Activated CD4-positive, alpha-beta T cell treated with anti-CD3 and anti-CD28 coated beads, Interleukin-2, amount 50 U/mL, for 1 hour (primary cell): ENCODE measurements at regions not wholly inside any gene's neighbourhood (a gene's known extent, or its start where the extent isn't known, plus 50 kb on each side); places are given as distances from the start of the nearest gene placed in this dataset.
"Not testable (repeated sequence)": the region's sequence is repeated elsewhere in the genome, so short reads cannot be mapped to it uniquely, and the experiment has no call there.

Source experiments
- DNase-seq: peaks from one replicate; pipeline ENCODE4 v3.0.0-alpha.2; 2020

DNA sequence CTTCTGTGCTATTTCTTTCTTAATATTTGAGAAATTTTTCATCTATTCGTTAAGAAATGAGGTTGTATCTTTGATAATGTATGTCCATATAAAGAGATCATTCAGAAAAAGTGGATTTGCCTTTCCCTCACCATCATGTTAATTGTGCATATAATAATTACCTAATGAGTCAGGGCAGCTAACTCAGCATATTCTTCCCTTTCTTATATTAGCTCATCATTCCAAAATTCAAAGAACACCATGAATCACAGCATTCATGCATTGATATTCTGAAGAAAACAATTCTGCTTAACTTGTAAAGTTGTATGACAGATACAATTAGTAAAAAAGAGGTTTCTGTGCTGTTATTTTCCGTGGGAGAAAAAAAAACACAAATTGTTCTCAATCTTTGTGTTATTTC, 630.6 kb downstream of the TLE1 start:
- DNase-seq: no peak

DNA sequence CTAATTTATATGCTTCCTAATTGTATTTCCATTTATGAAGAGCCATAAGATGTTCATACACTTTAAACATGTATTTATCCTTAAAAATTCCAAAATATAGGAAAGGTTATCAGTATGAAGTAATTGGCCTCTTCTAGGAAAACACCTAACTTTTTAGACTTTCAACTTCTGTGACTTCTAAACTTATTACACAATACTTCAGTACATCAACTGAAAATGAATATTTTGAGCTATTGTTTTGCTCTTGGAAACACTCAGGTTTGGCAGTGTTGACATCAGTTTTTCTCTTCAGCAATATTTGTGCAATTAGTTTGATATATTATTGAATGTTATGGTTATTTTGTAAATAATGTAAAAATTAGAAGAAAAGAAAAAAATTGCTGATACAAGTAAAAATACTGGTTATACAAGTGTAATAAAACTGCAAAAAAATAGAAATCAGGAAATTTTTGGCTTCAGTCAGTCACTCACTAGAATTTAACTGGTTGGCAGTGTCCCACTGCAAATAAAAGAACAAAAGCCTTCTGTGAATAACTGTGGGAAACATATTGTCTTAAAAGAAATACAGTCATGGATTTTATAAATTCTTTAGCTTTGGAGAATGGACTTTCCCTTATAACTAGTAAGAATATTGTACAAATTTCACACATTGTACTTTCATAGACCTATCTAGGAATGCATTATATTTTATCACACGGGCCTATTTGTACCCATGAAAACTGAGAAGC, 635.9 kb downstream of the TLE1 start:
- no peak for DNase-seq

DNA sequence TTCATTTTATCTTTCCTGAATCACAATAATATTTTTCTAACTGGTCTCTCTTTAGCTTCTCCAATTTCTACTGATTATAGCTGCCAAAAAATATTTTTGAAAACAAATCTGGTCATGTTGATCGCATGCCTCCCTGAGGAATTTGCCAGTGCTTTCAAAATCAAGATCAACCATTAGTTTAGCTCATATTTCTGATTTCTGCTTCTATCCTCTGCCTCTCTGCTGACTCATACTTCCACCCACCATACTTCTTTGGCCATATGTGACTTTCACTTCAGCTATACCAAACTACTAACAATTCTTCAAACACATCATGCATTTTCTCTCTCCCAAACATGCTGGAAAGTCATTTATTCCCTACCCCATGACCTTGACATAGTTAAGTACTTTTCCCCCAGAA, 636.5 kb downstream of the TLE1 start:
- DNase-seq: no peak

DNA sequence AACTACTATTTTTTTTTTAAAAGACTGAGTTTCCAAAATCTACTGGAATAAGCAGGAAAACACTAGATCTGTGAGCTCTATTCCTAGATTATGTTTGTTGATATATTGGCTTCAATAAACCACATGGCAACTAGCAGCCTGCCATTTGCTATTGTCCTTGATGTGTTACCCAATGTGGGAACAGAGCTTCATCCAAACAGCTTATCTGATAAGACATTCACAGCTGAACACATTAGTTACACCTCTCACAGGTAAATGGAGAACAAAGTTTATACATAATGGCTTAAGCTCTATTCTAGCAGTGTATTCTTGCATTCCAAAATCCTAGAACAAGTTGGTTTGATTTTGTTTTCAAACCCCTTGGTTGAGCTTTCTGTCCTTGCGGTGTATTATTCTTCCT, 642.1 kb downstream of the TLE1 start:
- no peak for DNase-seq

DNA sequence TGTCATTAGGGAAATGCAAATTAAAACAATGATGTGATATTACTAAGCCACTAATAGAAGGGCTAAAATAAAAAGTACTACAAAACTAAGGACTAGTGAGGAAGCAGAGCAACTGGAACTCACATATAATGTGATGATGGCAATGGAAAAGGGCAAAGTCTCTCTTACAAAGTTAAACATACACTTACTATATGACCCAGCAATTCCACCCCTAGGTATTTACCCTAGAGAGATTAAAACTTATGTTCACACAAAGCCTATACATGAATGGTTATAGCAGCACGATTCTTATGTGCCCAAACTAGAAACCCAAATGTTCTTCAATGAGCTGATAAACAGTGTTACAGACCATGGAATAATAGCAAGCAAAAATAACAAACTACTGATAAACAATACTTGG, 643.7 kb downstream of the TLE1 start:
- no peak for DNase-seq

DNA sequence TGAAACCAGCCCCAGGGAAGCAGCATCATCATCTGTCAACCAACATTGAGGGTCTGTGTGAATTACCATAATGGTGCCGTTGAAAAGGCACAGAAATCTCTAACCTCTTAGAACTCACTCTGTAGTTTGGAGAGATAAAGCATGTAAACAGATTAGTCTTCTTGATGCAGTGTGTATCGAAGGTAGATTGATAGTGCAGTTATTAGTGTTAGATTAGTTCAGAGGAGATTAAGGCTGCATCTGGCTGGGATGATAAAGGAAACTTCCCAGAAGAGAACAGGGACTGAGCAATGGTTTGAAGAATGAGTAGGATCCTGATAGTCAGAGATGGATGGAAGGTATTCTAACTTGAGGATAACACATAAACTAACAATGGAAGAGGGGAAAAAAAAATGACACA, 651.5 kb downstream of the TLE1 start:
- no peak for DNase-seq

DNA sequence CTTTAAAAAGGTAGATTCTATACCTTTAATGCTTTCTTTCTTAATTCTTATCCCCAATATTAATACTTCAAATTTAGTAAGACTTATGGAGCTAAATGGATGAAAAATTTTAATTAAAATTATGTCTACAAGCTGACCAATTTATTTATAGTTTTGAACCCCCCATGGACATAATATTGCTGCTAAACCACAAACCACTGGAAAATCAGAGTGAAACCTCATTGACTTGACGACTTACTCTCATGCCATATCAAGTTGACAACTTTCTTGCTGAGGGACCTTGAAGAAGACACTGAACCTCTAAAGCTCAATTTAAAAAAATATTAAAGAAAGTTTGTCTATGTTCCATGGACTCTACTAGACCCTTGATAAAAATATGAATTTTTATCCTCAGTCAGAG, 653.7 kb downstream of the TLE1 start:
- DNase-seq: no peak

DNA sequence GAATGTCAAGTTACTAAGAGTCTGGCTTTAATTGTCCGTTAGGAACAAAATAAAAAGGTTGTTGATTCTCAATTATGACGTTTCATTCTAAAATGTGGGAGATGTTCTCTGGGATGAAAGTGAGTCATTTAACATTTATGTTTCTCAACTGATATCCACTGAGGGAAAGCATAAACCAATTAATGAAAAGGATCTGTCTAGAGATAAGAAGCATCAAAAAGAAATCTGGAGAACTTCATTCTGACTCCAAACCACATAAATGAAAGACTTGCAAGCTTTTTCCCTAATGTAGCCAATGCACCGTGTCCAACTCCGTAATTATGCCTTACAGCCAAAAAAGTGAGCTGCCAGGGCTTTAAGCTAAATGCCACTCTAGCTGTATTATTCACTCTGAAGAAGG, 654.2 kb downstream of the TLE1 start:
- DNase-seq: no peak

DNA sequence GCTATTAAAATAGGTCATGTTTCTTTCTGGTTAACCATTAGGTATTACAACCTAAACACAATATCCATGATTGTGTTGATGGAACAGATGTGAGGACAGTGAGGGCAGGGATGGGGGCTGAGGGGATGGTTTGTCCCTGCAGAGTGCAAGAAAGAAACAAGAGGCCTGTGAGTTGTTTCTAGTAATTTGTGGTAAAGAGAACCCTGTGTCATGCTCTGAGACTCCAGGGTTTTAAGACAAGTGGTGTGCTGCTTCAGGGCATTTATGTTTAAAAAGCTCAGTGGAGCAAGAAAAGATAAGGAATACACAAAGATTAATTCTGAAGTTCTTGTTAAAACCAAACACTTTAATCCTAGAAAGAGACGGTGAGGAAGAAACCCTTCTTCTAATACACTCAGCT, 656.5 kb downstream of the TLE1 start:
- DNase-seq: no peak

DNA sequence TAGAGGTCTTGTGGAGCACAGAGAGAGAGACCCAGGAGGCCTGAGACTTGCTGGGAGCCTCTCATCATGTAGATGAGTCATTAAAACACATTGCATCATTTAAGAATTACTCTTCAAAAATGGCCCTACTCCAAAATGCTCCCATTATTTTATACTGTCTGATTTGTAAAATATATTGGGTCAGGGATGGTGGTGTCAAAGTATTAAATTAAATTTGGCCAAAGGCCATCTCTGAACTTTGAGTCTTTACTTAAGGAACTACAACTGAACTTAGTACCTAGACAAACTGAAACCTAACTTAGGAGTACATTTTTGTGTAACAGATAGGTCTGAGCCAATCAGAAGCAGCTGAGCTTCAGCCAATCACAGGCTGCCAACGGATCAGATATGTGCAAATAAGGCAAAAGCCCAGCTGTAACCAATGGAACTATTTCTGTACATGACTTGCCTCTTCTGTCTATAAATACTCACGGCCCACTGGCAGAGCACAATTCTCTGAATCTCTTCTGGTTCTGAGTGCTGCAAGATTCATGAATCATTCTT, 657.2 kb downstream of the TLE1 start:
- no peak for DNase-seq

DNA sequence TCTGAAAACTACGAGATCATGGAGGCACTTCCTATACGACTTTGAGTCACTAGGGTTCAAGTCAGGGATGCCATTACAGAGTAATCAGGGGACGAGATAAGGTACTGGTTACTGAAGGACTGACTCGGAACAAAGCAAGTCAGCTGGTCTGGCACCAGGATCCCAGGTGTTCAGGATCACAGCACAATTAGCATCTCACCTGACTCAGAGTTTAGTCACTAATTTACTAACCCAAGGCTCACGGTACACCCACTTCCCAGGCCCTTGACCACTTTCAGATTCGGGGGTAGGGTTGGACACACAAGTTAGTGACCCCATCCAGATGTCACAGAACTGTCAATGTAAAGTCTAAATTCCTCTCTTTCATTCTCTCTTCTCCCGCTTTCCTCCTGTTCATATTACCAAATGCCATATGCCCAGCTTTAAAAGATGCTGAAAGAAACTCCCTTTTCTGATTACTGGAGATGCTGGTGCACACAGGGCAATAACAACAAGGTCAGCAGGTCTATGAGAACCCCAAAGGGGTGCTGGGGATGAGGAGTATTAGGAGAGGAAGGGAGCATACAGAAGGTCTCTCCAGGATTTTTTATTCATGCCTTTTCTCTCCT, 657.8 kb downstream of the TLE1 start:
- DNase-seq: no peak

DNA sequence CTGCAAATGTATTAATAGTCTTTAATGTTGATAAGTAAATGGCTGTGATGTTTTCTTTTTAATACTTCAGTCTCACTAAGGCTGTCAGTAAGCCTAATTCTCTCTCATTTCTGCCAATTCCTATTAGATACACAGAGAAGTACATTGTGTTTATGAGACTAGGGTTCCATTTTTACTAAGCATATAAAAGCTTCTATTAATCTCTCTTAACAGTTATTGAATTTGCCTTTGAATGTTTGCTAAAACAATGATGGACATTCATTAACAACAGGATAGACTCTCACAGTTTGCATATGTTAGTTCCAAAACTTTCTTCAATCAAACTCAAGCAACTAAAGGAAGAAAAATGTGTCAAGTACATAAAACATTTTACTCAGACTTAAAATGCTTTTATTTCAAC, 659.3 kb downstream of the TLE1 start:
- DNase-seq: no peak

DNA sequence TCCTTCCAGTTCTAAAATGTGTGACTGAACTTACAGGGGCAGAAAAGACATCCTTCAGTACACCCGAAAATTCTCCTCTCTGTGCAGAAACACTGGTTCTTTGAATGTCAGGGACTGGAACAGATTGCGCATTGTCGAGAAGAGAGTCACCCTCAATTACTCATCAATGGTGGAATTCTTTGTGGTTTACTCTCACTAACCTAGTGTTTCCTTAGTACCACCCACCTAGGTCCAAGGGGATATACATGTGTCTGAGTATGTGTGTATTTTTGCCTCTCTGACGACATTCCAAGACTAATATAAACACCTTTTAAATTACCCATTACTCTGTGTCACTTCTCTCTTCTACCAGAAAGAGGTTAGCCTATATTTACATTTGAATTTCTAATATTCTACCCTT, 660.8 kb downstream of the TLE1 start:
- no peak for DNase-seq

DNA sequence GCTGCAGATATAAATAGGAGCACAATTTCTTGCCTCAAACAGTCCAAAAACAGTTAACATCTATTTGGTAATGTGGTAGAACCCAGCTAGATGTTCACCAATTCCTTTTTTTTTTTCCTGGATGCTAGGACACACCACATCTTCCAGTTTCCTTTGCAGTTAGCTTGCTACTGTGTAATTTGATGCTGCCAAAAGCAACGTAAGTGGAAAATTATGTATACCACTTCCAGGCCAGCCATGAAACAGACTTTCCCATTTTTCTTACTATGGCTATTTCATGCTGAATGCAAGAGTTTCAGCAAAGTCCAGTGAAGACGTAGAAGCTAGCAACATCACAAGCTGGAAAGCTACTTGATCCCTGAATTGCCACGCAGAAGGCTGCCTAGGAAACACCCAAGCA, 667.2 kb downstream of the TLE1 start:
- DNase-seq: no peak

DNA sequence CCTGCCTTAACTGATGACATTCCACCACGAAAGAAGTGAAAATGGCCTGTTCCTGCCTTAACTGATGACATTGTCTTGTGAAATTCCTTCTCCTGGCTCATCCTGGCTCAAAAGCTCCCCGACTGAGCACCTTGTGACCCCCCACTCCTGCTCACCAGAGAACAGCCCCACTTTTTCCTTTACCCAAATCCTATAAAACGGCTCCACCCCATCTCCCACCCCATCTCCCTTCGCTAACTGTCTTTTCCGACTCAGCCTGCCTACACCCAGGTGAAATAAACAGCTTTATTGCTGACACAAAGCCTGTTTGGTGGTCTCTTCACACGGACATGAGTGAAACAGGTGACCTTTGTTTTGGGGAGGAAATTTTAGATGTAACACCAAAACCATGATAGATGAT, 674.4 kb downstream of the TLE1 start:
- not testable (repeated sequence) for DNase-seq

DNA sequence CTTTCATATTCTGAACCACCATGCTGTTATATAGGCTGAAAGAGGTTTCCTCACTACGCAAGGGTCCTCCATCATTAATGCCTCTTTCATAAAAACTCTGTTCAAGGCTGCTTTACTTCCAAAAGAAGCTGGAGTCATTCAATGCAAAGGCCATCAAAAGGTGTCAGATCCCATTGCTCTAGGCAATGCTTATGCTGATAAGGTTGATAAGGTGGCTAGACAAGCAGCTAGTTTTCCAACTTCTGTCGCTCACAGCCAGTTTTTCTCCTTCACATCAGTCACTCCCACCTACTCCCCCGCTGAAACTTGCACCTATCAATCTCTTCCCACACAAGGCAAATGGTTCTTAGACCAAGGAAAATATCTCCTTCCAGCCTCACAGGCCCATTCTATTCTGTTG, 676.2 kb downstream of the TLE1 start:
- not testable (repeated sequence) for DNase-seq

DNA sequence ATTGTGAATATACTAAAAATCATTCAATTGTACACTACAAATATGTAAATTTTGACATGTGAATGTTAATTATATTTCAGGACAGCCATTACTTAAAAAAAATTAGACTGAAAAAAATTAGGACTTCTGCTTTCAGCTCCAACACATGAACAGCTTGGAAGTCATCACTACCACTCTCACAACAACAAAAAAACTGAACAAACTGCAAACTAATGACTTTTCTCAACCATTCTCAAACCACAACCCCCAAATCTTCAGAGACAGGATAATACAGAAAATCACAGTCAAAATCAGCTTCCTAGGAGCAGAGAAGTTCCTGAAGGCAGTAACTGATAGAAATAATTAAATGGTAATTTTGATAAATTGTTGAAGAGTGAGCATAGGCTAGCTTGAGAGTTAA, 686.4 kb downstream of the TLE1 start:
- DNase-seq: no peak

DNA sequence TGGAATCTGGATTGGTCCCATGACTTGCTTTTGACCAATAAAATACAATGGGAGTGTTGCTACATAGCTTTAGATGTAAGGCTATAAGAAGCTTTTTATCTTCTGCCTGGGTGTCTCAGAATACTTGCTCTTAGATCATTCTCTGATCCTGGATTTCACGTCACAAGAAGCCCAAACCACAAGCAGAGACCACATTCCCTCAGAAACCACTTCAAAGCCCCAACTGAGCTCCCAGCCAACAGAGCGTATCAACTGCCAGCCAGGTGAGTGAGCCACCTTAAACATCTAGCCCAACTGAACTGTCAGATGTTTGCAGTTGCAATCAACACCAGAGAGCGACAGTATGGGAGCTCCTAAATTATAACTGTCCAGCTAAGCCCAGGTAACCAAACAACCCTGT, 687.1 kb downstream of the TLE1 start:
- DNase-seq: no peak

DNA sequence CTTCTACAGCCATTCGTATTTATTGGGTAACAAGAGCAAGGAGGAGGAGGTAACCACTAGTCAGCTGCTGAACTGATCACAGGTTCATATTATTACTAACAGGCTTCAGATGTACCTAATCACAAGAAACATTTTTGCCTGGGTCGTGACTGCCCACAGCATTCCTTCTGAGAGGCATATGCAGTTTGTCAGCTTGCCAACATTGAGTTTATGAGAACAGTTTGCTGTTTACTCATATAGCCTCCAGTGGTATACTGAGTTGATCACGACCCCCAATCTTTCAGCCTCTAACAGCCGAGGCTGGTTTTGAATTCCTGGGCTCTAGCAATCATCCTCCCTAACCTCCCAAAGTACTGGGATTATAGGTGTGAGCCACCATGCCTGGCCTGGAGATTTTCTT, 693.6 kb downstream of the TLE1 start:
- no peak for DNase-seq

DNA sequence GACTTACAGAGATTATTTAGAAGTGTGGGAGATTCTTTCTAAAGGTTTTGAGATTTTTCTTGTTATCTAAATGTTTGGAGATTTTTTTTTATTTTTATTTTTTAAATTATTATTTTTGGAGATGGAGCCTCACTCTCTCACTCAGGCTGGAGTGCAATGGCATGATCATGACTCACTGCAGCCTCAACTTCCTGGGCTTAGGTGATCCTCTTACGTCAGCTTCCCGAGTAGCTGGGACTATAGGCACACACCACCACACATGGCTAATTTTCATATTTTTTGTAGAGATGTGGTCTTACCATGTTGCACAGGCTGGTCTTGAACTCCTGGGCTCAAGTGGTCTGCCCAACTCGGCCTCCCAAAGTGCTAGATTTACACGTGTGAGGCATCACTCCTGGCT, 694.5 kb downstream of the TLE1 start:
- no peak for DNase-seq

DNA sequence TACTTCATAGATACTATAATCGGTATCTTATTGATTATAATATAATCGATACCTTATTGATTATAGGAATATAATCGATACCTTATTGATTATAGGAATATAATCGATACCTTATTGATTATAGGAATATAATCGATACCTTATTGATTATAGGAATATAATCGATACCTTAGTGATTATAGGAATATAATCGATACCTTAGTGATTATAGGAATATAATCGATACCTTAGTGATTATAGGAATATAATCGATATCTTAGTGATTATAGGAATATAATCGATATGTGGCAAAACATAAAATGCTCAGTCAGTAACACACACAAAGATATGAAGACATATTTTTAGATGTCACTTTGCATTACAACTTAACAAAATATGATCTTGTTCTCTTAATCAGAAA, 703.8 kb downstream of the TLE1 start:
- not testable (repeated sequence) for DNase-seq

DNA sequence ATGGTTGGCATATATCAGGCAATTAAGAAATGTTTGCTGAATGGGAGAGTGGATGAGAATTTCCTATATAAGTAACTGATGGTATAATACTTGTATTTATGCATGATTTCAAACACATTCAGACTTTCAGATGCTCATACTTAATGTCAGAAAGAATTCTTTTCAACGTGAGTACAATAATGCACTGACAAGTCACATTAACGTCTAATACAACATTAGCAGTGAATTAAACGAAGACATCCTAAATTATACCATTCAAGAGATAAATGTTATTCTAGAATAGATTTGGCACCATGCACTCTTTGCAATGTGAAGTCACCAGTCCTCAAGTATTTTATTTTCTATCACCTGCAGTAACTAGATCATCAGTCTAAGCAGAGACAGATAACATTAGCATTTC, 712.9 kb downstream of the TLE1 start:
- DNase-seq: no peak

DNA sequence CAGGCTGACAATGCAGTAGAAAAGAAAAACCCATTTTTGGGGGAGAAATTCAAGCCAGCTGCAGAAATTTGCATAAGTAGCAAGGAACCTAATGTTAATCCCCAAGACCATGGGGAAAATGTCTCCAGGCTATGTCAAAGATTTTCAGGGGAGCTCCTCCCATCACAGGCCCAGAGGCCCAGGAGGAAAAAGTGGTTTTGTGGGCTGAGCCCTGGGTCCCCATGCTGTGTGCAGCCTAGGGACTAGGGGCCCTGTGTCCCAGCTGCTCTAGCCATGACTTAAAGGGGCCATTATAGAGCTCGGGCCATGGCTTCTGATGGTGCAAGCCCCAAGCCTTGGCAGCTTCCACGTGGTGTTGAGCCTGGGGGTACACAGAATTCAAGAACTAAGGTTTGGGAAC, 719.0 kb downstream of the TLE1 start:
- DNase-seq: not testable (repeated sequence)

DNA sequence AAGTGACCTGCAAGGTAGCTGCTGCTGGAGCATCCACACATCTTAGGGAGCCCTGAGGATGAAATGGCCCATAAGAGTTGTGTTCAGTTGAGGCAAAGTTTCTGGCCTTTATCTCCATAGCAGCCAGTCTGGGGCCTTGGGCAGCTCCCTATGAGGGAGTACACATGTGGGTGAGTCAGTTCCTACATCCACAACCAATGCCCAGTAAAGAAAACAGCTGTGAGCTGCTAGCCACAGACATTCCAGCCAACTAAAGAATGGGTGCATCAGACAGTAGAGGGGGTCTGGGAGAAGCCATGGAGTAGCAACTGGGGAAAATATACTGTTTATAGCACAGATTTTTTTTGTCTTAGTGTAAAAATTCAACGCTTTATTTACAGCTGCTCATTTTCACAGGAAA, 720.7 kb downstream of the TLE1 start:
- DNase-seq: no peak

DNA sequence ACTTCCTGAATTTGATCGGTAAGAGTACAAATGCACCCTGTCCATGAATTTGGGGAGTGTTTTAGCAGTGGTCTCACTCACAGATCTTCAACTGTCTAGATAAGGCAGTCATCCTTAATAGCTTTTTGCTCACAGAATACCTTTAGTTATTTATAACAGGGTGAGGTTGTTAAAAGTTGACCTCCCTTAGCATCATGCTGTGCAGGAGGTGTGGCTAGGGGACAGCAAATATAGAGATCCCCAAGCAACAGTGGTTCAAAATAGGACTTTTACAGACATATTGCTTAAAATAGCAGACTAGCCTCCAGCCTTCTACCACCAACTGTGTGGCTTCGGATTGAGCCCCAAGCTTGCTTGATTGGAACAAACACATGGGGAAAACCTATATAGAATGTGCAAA, 724.4 kb downstream of the TLE1 start:
- DNase-seq: no peak
